SK-N-MC (cell line): ENCODE measurements at regions not wholly inside any gene's neighbourhood (a gene's known extent, or its start where the extent isn't known, plus 50 kb on each side); places are given as distances from the start of the nearest gene placed in this dataset.

Source experiments
- DNase-seq: peaks from one replicate; pipeline ENCODE4 v3.0.0-alpha.2; 2011; ENCODE audit warnings: low read depth, low spot score
- H3K27ac ChIP-seq: fragments of 200-600 bp; sonication (generic); 2 replicates; pipeline ENCODE4 v1.5.1; 2016; ENCODE audit warnings: mixed run types
- H3K36me3 ChIP-seq: fragments of 200-600 bp; sonication (generic); 2 replicates; pipeline ENCODE4 v1.6.1; 2017; ENCODE audit warnings: antibody characterized with exemption, low read length, mixed read lengths; ENCODE audit not compliant: insufficient read depth
- H3K4me3 ChIP-seq: fragments of 200-600 bp; sonication (generic); 2 replicates; pipeline ENCODE4 v1.5.1; 2016
- H3K9ac ChIP-seq: fragments of 200-600 bp; sonication (generic); 2 replicates; pipeline ENCODE4 v1.8.0; 2017; ENCODE audit warnings: mixed run types, mixed read lengths; ENCODE audit not compliant: insufficient read length
- H3K9me3 ChIP-seq: fragments of 200-600 bp; sonication (generic); 2 replicates; pipeline ENCODE4 v1.6.1; 2017; ENCODE audit warnings: low read depth, mild to moderate bottlenecking, antibody characterized with exemption, low read length, moderate library complexity, mixed read lengths
- EZH2 ChIP-seq: fragments of 200-600 bp; sonication (generic); IDR thresholded peaks from one replicate; pipeline ENCODE4 v1.6.1; 2017; ENCODE audit warnings: antibody characterized with exemption
- FOXP2 ChIP-seq: optimal IDR thresholded peaks from 2 replicates; pipeline ENCODE3; 2011; ENCODE audit warnings: mild to moderate bottlenecking, moderate library complexity; ENCODE audit not compliant: insufficient read depth; ENCODE audit errors: extremely low read length, control extremely low read depth
- POLR2AphosphoS5 ChIP-seq: IDR thresholded peaks from 2 replicates; pipeline ENCODE4 v1.6.1; 2012; ENCODE audit warnings: mild to moderate bottlenecking, low read depth, low read length, borderline replicate concordance

DNA sequence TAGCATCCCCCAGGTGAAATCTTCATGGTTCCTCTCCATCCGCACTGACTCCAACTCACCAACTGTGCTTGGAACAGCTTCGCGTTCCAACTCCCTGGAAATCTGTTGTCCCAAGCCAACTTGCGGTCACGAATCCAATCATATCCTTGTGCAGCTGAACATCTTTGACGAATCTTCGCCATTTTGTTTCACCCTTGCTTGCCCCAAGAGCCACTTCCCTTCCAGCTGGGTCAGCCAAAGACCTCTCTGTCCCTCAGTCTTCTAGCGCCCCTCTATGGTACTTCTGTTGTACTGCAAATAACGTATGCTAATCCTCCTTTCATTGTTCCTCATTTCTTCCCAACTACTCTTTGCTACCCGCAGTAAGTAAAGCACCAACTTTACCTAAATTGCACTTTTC, 61.0 kb upstream of the TARS1 start:
- Histone ChIP-seq H3K9me3 (no peaks in the 10 kb centered on the region), H3K36me3 (no peaks in the 10 kb centered on the region), H3K27ac (no peak overlapping the region), H3K4me3 (no peak overlapping the region), H3K9ac (no peak overlapping the region)
- DNase-seq = no peak
- no peak for TF ChIP-seq POLR2AphosphoS5
- TF ChIP-seq EZH2 = no peak
- no peak for TF ChIP-seq FOXP2

DNA sequence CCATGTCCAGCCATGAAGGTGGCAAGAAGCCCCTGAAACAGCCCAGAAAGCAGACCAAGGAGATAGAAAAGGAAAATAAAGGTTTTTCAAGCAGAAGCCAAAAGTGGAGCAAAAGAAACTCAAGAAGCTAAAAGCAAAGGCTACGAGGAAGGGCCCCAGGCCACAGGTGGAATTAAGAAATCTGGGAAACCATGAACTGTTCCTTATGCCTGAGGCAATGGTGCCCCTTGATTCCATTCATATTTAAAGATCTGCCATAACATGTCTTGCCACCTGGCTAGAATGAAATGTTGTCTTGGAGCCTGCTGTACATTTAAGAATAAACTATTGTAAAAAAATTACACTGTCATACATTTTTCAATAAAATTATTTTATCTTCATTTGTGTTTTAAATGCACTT, 59.5 kb upstream of the TARS1 start:
- H3K4me3 ChIP-seq = no peak overlapping the region
- no peaks in the 10 kb centered on the region for H3K9me3 ChIP-seq
- H3K36me3 ChIP-seq = no peaks in the 10 kb centered on the region
- H3K9ac ChIP-seq = no peak overlapping the region
- no peak overlapping the region for H3K27ac ChIP-seq
- no peak for DNase-seq
- TF ChIP-seq EZH2 = no peak
- TF ChIP-seq FOXP2 = no peak
- no peak for TF ChIP-seq POLR2AphosphoS5
